ENCODE measurements at regions not wholly inside any gene's neighbourhood (a gene's known extent, or its start where the extent isn't known, plus 50 kb on each side); places are given as distances from the start of the nearest gene placed in this dataset.

- no peak overlapping the region for H3K14ac ChIP-seq (ENCODE audit: insufficient read length)
- no peak overlapping the region for H3K23ac ChIP-seq (ENCODE audit: insufficient read length)
- WGBS, 2 experiments (ENCODE audit: extremely low coverage in 1 of 2, insufficient coverage in 1 of 2, insufficient read length in 1 of 2, insufficient replicate concordance in 2 of 2, low coverage in 1 of 2, low lambda C conversion rate in 2 of 2, missing lambda C conversion rate in 1 of 2) = 86% methylated on average over 5 of the region's 5 CpGs; no CpG with 5 or more reads in 1 of the 2 experiments
- no peaks in the 10 kb centered on the region for H3K4me1 ChIP-seq (replicated peaks in 1 of 4; ENCODE audit: control insufficient read depth in 3 of 4, insufficient read depth in 4 of 4, low read length in 3 of 4)
- no peaks in the 10 kb centered on the region for H3K23me2 ChIP-seq (ENCODE audit: low read depth, low read length)
- H3K4me3 ChIP-seq (ENCODE audit: extremely low read depth in 1 of 4, insufficient read depth in 2 of 4, low read depth in 3 of 4, low read length in 4 of 4) = no peak overlapping the region
- H4K20me1 ChIP-seq (replicated peaks in 1 of 2; ENCODE audit: control insufficient read depth in 1 of 2, insufficient read depth in 2 of 2, low read length in 2 of 2) = no peaks in the 10 kb centered on the region
- no peak overlapping the region for H3K4ac ChIP-seq (replicated peaks; ENCODE audit: insufficient read length, low read depth, low read length)
- no peaks in the 10 kb centered on the region for H3K79me1 ChIP-seq (ENCODE audit: low read depth, low read length)
- FAIRE-seq (no peak), DNase-seq (ENCODE audit: low read depth in 1 of 2, low spot score in 2 of 2) (no peak)
- H3K18ac ChIP-seq (ENCODE audit: extremely low read depth, low read length) = no peak overlapping the region
- H3K9me3 ChIP-seq (ENCODE audit: insufficient read depth in 2 of 2, low read depth in 1 of 2, low read length in 1 of 2) = no peaks in the 10 kb centered on the region
- H2BK120ac ChIP-seq (replicated peaks; ENCODE audit: low read depth, low read length) = no peak overlapping the region
- H2AK5ac ChIP-seq (ENCODE audit: low read depth, low read length) = no peak overlapping the region
- no peak for TF ChIP-seq CTBP2 (IDR thresholded peaks at IDR 0.05; ENCODE audit: borderline replicate concordance, insufficient read depth, insufficient read length, low read length)
- TF ChIP-seq BRCA1 (IDR thresholded peaks at IDR 0.05; ENCODE audit: low read depth, low read length) = no peak
- TF ChIP-seq POU5F1 (IDR thresholded peaks at IDR 0.05; ENCODE audit: low read depth, low read length) = no peak
- TF ChIP-seq SIX5 (IDR thresholded peaks at IDR 0.05; ENCODE audit: low read depth, low read length) = no peak
- H3K27ac ChIP-seq (ENCODE audit: low read depth, low read length) = no peak overlapping the region
- H3K27me3 ChIP-seq (replicated peaks in 1 of 4; ENCODE audit: control insufficient read depth in 3 of 4, extremely low read depth in 1 of 4, insufficient read depth in 3 of 4, low read length in 3 of 4) = no peaks in the 10 kb centered on the region
- H2BK20ac ChIP-seq (ENCODE audit: low read length) = no peak overlapping the region
- H3K4me2 ChIP-seq (ENCODE audit: insufficient read depth in 1 of 2, low read depth in 2 of 2, low read length in 2 of 2) = no peak overlapping the region
- H3K56ac ChIP-seq (replicated peaks; ENCODE audit: insufficient read length, low read depth, low read length) = no peak overlapping the region
- no peak overlapping the region for H4K91ac ChIP-seq (replicated peaks; ENCODE audit: insufficient read length, low read length)
- H4K5ac ChIP-seq (ENCODE audit: insufficient read length, low read depth, low read length) = no peak overlapping the region
- H4K8ac ChIP-seq (ENCODE audit: extremely low read depth, insufficient read depth, low read length) = no peak overlapping the region
- ChIA-PET POLR2A (ENCODE audit: partially characterized antibody) (no interaction called here), CTCF (ENCODE audit: partially characterized antibody) (no interaction called here)
- no peaks in the 10 kb centered on the region for H3K36me3 ChIP-seq (ENCODE audit: control insufficient read depth in 2 of 4, insufficient read depth in 4 of 4, low read length in 3 of 4)
- no peak overlapping the region for H2BK15ac ChIP-seq (ENCODE audit: low read length)
- H2AFZ ChIP-seq (ENCODE audit: low read length) = no peak overlapping the region
- H3K9ac ChIP-seq (replicated peaks in 1 of 4; ENCODE audit: extremely low read depth in 1 of 4, low read depth in 3 of 4, low read length in 3 of 4) = no peak overlapping the region
- no peak overlapping the region for H2BK5ac ChIP-seq (ENCODE audit: low read depth, low read length)
- no peak overlapping the region for H2BK12ac ChIP-seq (ENCODE audit: low read depth, low read length)
- H3K79me2 ChIP-seq (ENCODE audit: control insufficient read depth in 1 of 2, insufficient read depth in 2 of 2, low read length in 2 of 2) = no peaks in the 10 kb centered on the region
Measured at GRCh38 chr5:15346738-15347137, 153.2 kb upstream of the FBXL7 start.

Data from H1 (cell line).